Large intestine (tissue), 3 donors: ENCODE measurements at regions not wholly inside any gene's neighbourhood (a gene's known extent, or its start where the extent isn't known, plus 50 kb on each side); places are given as distances from the start of the nearest gene placed in this dataset.

ENCODE experiments used
- DNase-seq, 2 donors: peaks; one replicate each; pipeline versions ENCODE4 v3.0.0 to v3.0.0-alpha.2; 2013
- H3K27ac ChIP-seq: one replicate; pipeline ENCODE4 v1.5.1; 2013; ENCODE audit warnings: low read length
- H3K27me3 ChIP-seq: 2 replicates; pipeline ENCODE4 v1.6.1; 2013; ENCODE audit warnings: low read length; ENCODE audit not compliant: control insufficient read depth, insufficient read depth
- H3K36me3 ChIP-seq: 2 replicates; pipeline ENCODE4 v1.6.1; 2013; ENCODE audit warnings: low read length; ENCODE audit not compliant: control insufficient read depth, insufficient read depth
- H3K4me1 ChIP-seq: one replicate; pipeline ENCODE4 v1.6.1; 2013; ENCODE audit warnings: low read length; ENCODE audit not compliant: control insufficient read depth, insufficient read depth
- H3K4me3 ChIP-seq: one replicate; pipeline ENCODE4 v1.5.1; 2013; ENCODE audit warnings: low read length
- H3K9me3 ChIP-seq: one replicate; pipeline ENCODE4 v1.6.1; 2013; ENCODE audit warnings: mild to moderate bottlenecking, low read depth, low read length, moderate library complexity; ENCODE audit not compliant: control insufficient read depth
- WGBS: methylation state at CpG from one replicate; pipeline ENCODE4 v1.1.5; 2013; ENCODE audit warnings: low lambda C conversion rate; ENCODE audit not compliant: insufficient coverage; 5-methylcytosine and 5-hydroxymethylcytosine counted together

GRCh38 chr10:4050061-4050460 lies 265.1 kb upstream of the KLF6 start:
- Histone ChIP-seq H3K4me1 (no peaks in the 10 kb centered on the region), H3K4me3 (no peak overlapping the region), H3K9me3 (no peaks in the 10 kb centered on the region), H3K27ac (no peak overlapping the region), H3K27me3 (no peaks in the 10 kb centered on the region), H3K36me3 (no peaks in the 10 kb centered on the region)
- no peak for DNase-seq
- 100% methylated on average over 2 of the region's 4 CpGs for WGBS

GRCh38 chr10:4049348-4049747 lies 264.3 kb upstream of the KLF6 start:
- H3K4me3 ChIP-seq = no peak overlapping the region
- no peak overlapping the region for H3K27ac ChIP-seq
- 93% methylated on average over 5 of the region's 6 CpGs for WGBS
- no peaks in the 10 kb centered on the region for H3K36me3 ChIP-seq
- H3K27me3 ChIP-seq = no peaks in the 10 kb centered on the region
- DNase-seq = no peak
- no peaks in the 10 kb centered on the region for H3K4me1 ChIP-seq
- no peaks in the 10 kb centered on the region for H3K9me3 ChIP-seq

GRCh38 chr10:4048236-4048864 lies 263.3 kb upstream of the KLF6 start:
- no peak for DNase-seq
- no peaks in the 10 kb centered on the region for H3K4me1 ChIP-seq
- H3K36me3 ChIP-seq = no peaks in the 10 kb centered on the region
- no peak overlapping the region for H3K4me3 ChIP-seq
- H3K27me3 ChIP-seq = no peaks in the 10 kb centered on the region
- H3K9me3 ChIP-seq = no peaks in the 10 kb centered on the region
- no peak overlapping the region for H3K27ac ChIP-seq
- WGBS = no CpG with 5 or more reads among the region's 2 CpGs

- WGBS = 100% methylated on average over 2 of the region's 7 CpGs
- peaks cover 1% of the 10 kb centered on the region for H3K9me3 ChIP-seq
- no peaks in the 10 kb centered on the region for H3K4me1 ChIP-seq
- no peak for DNase-seq
- no peak overlapping the region for H3K27ac ChIP-seq
- no peak overlapping the region for H3K4me3 ChIP-seq
- no peaks in the 10 kb centered on the region for H3K36me3 ChIP-seq
- no peaks in the 10 kb centered on the region for H3K27me3 ChIP-seq
Measured at GRCh38 chr10:4046712-4047354, 261.8 kb upstream of the KLF6 start.

- Histone ChIP-seq H3K36me3 (no peaks in the 10 kb centered on the region), H3K4me1 (no peaks in the 10 kb centered on the region), H3K27ac (no peak overlapping the region), H3K9me3 (peaks cover 4% of the 10 kb centered on the region), H3K4me3 (no peak overlapping the region), H3K27me3 (no peaks in the 10 kb centered on the region)
- DNase-seq = no peak
- 80% methylated on average over 1 of the region's 3 CpGs for WGBS
Measured at GRCh38 chr10:4046030-4046429, 261.0 kb upstream of the KLF6 start.

- no peaks in the 10 kb centered on the region for H3K27me3 ChIP-seq
- H3K4me3 ChIP-seq = no peak overlapping the region
- DNase-seq = no peak
- no peak overlapping the region for H3K27ac ChIP-seq
- 94% methylated on average over 5 of the region's 7 CpGs for WGBS
- H3K36me3 ChIP-seq = no peaks in the 10 kb centered on the region
- H3K4me1 ChIP-seq = no peaks in the 10 kb centered on the region
- peaks cover 7% of the 10 kb centered on the region for H3K9me3 ChIP-seq
Measured at GRCh38 chr10:4043897-4044665, 259.1 kb upstream of the KLF6 start.

GRCh38 chr10:4041635-4042034 lies 256.6 kb upstream of the KLF6 start:
- no peaks in the 10 kb centered on the region for H3K4me1 ChIP-seq
- no peaks in the 10 kb centered on the region for H3K36me3 ChIP-seq
- DNase-seq = no peak
- peaks cover 7% of the 10 kb centered on the region for H3K9me3 ChIP-seq
- H3K4me3 ChIP-seq = no peak overlapping the region
- no peak overlapping the region for H3K27ac ChIP-seq
- no CpG with 5 or more reads among the region's 5 CpGs for WGBS
- no peaks in the 10 kb centered on the region for H3K27me3 ChIP-seq

GRCh38 chr10:4038000-4038399 lies 253.0 kb upstream of the KLF6 start:
- H3K36me3 ChIP-seq = no peaks in the 10 kb centered on the region
- no peaks in the 10 kb centered on the region for H3K27me3 ChIP-seq
- peaks cover 4% of the 10 kb centered on the region for H3K4me1 ChIP-seq
- H3K4me3 ChIP-seq = no peak overlapping the region
- no peak overlapping the region for H3K27ac ChIP-seq
- H3K9me3 ChIP-seq = peaks cover 7% of the 10 kb centered on the region
- DNase-seq = no peak
- no CpG with 5 or more reads among the region's 4 CpGs for WGBS

GRCh38 chr10:4035599-4035945 lies 250.6 kb upstream of the KLF6 start:
- no CpG with 5 or more reads among the region's 3 CpGs for WGBS
- peaks cover 4% of the 10 kb centered on the region for H3K4me1 ChIP-seq
- H3K36me3 ChIP-seq = no peaks in the 10 kb centered on the region
- H3K27me3 ChIP-seq = no peaks in the 10 kb centered on the region
- peaks cover under 1% of the 10 kb centered on the region for H3K9me3 ChIP-seq
- no peak overlapping the region for H3K27ac ChIP-seq
- no peak overlapping the region for H3K4me3 ChIP-seq
- DNase-seq = no peak

GRCh38 chr10:4034907-4035598 lies 250.0 kb upstream of the KLF6 start:
- Histone ChIP-seq H3K27me3 (no peaks in the 10 kb centered on the region), H3K36me3 (no peaks in the 10 kb centered on the region), H3K4me1 (peaks cover 4% of the 10 kb centered on the region), H3K4me3 (no peak overlapping the region), H3K27ac (no peak overlapping the region), H3K9me3 (no peaks in the 10 kb centered on the region)
- DNase-seq = peak in 1 of 2 donors; percentile 53
- WGBS = 59% methylated on average over 6 of the region's 15 CpGs
